Endothelial cell of umbilical vein (primary cell): ENCODE measurements at regions not wholly inside any gene's neighbourhood (a gene's known extent, or its start where the extent isn't known, plus 50 kb on each side); places are given as distances from the start of the nearest gene placed in this dataset.

Source experiments
- CTCF ChIP-seq, 2 donors: IDR thresholded peaks; 1 replicate in 1 of 2; 2 replicates in 1 of 2; pipeline ENCODE4 v1.5.1; 2011; ENCODE audit warnings: low read length in 2 of 2, mild to moderate bottlenecking in 2 of 2, moderate library complexity in 2 of 2, control low read depth in 1 of 2, inconsistent platforms in 1 of 2, low read depth in 1 of 2; ENCODE audit not compliant: insufficient read depth in 1 of 2; ENCODE audit errors: extremely low read depth in 1 of 2
- EZH2 ChIP-seq: IDR thresholded peaks from 2 replicates; pipeline ENCODE4 v1.6.1; 2012; ENCODE audit warnings: borderline replicate concordance, low read depth, mild to moderate bottlenecking, moderate library complexity, low read length, inconsistent platforms; ENCODE audit not compliant: severe bottlenecking
- FOS ChIP-seq: IDR thresholded peaks from 2 replicates; pipeline ENCODE4 v1.6.1; 2011; ENCODE audit warnings: mild to moderate bottlenecking, low read length, moderate library complexity, borderline replicate concordance; ENCODE audit not compliant: insufficient read depth
- JUN ChIP-seq: IDR thresholded peaks from 2 replicates; pipeline ENCODE4 v1.6.1; 2011; ENCODE audit warnings: borderline replicate concordance, low read depth; ENCODE audit not compliant: insufficient read length, insufficient read depth
- MYC ChIP-seq: IDR thresholded peaks from one replicate; pipeline ENCODE4 v1.6.1; 2011; ENCODE audit warnings: mild to moderate bottlenecking, low read depth, low read length
- POLR2A ChIP-seq: IDR thresholded peaks from 2 replicates; pipeline ENCODE4 v1.6.1; 2012; ENCODE audit warnings: low read depth, mild to moderate bottlenecking, control low read depth, low read length
- POLR2AphosphoS5 ChIP-seq: IDR thresholded peaks from 2 replicates; pipeline ENCODE4 v1.6.1; 2012; ENCODE audit warnings: low read depth, mild to moderate bottlenecking, control low read depth, low read length, moderate library complexity; ENCODE audit not compliant: insufficient read depth

GRCh38 chr4:147219145-147219544 lies 261.8 kb upstream of the EDNRA start:
- no peak for TF ChIP-seq POLR2A
- no peak for TF ChIP-seq CTCF (IDR thresholded peaks at IDR 0.05; ENCODE audit: extremely low read depth in 1 of 2, insufficient read depth in 1 of 2, low read depth in 1 of 2, low read length in 2 of 2)
- TF ChIP-seq EZH2, result no peak
- TF ChIP-seq FOS, result no peak
- no peak for TF ChIP-seq POLR2AphosphoS5
- no peak for TF ChIP-seq JUN
- no peak for TF ChIP-seq MYC
